Body of pancreas (tissue), 4 donors: ENCODE measurements at regions not wholly inside any gene's neighbourhood (a gene's known extent, or its start where the extent isn't known, plus 50 kb on each side); places are given as distances from the start of the nearest gene placed in this dataset.
A peak's percentile ranks its signal among the peaks of the same experiment; 100 is the strongest.

ENCODE experiments used
- CTCF ChIP-seq, 7 experiments: fragments of 450-650 bp in 4 of 7; fragments of 200-600 bp in 3 of 7; sonication (generic) in 3 of 7; IDR thresholded peaks; one replicate each; pipeline ENCODE4 v1.5.1; 2016 to 2019; ENCODE audit warnings: antibody characterized with exemption in 7 of 7
- POLR2A ChIP-seq, 3 donors: fragments of 450-650 bp; IDR thresholded peaks; one replicate each; pipeline ENCODE4 v1.6.1; 2016; ENCODE audit warnings: antibody characterized with exemption in 3 of 3, mild to moderate bottlenecking in 2 of 3

- no peak for TF ChIP-seq POLR2A (IDR thresholded peaks at IDR 0.05)
- TF ChIP-seq CTCF (IDR thresholded peaks at IDR 0.05) = peak; percentile 54 to 87 (median 82)
Observed at GRCh38 chr9:107172160-107172978, 110.7 kb upstream of the RAD23B start.
